GM13976 (cell line): ENCODE measurements at regions not wholly inside any gene's neighbourhood (a gene's known extent, or its start where the extent isn't known, plus 50 kb on each side); places are given as distances from the start of the nearest gene placed in this dataset.

ENCODE experiments used
- DNase-seq: peaks from one replicate; pipeline ENCODE4 v3.0.0; 2012; ENCODE audit warnings: low spot score
- in situ Hi-C: fragments of 300-500 bp; cut with MboI; formaldehyde crosslinking; loops from one replicate; pipeline ENCODE4 v1.12.0; 2022; ENCODE audit warnings: low sequenced_read_pairs, mixed read lengths, inconsistent platforms; ENCODE audit not compliant: unreplicated experiment
- TF ChIP-seq, protein P1 (sequence below): IDR thresholded peaks from 2 replicates; pipeline ENCODE4 v1.5.1; 2012; ENCODE audit warnings: borderline replicate concordance, mild to moderate bottlenecking; ENCODE audit not compliant: insufficient read depth; ENCODE audit errors: extremely low read depth, missing control alignments, control extremely low read depth

GRCh38 chr9:26460624-26461023, 432.0 kb downstream of the CAAP1 start:
- in situ Hi-C loops: no loop called here
- TF ChIP-seq, protein P1, sequence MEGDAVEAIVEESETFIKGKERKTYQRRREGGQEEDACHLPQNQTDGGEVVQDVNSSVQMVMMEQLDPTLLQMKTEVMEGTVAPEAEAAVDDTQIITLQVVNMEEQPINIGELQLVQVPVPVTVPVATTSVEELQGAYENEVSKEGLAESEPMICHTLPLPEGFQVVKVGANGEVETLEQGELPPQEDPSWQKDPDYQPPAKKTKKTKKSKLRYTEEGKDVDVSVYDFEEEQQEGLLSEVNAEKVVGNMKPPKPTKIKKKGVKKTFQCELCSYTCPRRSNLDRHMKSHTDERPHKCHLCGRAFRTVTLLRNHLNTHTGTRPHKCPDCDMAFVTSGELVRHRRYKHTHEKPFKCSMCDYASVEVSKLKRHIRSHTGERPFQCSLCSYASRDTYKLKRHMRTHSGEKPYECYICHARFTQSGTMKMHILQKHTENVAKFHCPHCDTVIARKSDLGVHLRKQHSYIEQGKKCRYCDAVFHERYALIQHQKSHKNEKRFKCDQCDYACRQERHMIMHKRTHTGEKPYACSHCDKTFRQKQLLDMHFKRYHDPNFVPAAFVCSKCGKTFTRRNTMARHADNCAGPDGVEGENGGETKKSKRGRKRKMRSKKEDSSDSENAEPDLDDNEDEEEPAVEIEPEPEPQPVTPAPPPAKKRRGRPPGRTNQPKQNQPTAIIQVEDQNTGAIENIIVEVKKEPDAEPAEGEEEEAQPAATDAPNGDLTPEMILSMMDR: no peak
- DNase-seq: no peak

DNA sequence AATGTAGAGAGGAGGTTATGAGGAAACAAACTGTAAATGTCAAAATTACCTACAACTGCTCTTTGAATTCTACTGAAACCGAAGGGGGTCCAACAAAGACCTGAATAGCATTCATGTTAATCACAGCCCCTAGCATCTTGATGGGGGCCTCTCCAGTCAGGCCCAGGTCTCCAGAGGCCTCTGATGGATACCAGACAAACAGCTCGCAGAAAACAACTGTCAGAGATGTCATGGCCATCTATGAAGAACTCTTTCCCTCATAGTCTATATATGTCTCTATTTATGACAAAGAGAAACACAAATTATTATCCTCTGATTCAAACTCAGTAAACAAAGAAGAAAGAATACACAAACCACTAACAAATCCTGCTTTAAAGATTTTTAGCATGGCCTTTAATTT, 432.6 kb downstream of the CAAP1 start:
- in situ Hi-C loops: no loop called here
- TF ChIP-seq, protein P1: no peak
- no peak for DNase-seq

DNA sequence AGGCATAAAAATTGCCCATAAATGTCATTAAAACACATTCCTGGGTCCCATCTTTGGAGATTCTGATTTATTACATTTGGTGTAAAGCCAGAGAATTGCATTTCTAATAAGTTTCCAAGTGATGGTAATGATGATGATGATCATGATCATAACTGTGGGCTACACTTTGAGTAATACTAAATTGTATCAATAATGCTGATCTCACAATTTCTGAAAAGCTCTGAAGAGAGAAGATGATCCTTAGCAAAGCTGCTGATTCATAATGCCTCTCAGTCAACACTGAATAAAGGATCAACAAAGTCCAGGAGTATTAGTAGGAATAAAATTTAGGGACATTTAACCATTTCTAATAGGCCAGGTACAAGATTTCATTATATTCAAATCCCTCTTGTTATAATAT, 434.5 kb downstream of the CAAP1 start:
- in situ Hi-C loops: no loop called here
- DNase-seq: no peak
- TF ChIP-seq, protein P1: no peak

DNA sequence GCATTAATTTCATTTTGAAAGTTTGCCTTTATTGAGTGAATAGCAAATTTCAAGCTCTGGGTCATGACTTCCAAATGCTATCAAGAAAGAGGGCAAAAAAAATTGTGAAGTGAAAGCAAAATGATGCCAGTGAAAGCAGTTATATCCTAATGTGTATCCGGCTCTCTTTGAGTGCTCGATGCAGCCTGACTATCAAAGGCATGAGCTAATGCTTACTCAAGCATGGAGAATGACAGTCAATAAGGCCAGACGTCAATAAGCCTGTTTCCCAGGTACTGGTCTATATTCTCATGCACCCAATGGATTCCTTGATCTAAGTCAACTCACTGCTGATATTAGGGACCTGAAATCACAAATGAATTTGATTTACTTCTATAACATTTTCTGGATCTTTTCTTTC, 435.5 kb downstream of the CAAP1 start:
- TF ChIP-seq, protein P1: no peak
- DNase-seq: no peak
- in situ Hi-C loops: no loop called here

DNA sequence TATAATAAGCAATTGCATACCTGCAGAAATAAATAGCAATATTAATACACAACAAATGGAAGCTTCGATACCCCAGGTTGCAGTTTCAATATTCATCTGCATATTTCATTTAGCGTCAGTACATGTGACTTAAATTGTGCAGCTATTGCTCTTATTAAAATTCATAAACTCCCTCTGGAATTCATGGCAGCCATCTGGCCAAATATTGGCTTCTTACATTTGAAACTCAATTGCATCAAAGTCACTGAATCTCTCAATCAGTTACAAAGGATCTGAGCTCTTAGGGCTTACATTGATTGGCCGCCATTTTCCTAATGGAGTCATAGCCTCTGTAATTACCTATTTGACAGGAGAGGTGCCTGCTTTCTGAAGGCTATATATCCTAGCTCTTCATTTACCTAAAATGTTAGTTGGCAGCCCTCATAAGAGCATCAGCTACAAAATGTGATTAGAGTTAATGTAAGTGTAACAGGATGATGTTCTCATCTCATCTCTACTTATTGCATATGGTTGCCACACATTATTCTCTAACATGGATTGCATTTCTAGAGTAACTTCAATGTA, 453.5 kb downstream of the CAAP1 start:
- DNase-seq: no peak
- in situ Hi-C loops: no loop called here
- TF ChIP-seq, protein P1: no peak

GRCh38 chr9:26437056-26437711, 455.4 kb downstream of the CAAP1 start:
- TF ChIP-seq, protein P1: no peak
- in situ Hi-C loops: no loop called here
- no peak for DNase-seq
